ENCODE measurements at regions not wholly inside any gene's neighbourhood (a gene's known extent, or its start where the extent isn't known, plus 50 kb on each side); places are given as distances from the start of the nearest gene placed in this dataset.

DNA sequence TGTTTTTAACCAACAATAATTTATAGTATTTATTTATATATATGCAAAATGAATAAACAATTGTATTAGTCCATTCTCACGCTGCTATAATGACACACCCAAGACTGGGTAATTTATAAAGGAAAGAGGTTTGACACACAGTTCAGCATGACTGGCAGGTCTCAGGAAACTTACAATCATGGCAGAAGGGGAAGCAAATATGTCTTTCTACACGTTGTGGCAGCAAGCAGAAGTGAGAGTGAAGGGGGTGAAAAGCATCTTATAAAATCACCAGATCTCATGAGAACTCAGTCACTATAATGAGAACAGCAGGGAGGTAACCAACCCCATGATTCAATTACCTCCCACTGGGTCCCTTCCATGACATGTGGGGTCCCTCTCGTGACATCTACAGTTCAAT lies 162.8 kb upstream of the SLITRK3 start:
- H3K27me3 ChIP-seq (replicated peaks; ENCODE audit: insufficient read depth, low read length) = no peaks in the 10 kb centered on the region
- no peak for TF ChIP-seq EZH2phosphoT487 (IDR thresholded peaks at IDR 0.05; ENCODE audit: low read length)
- TF ChIP-seq, protein P1, sequence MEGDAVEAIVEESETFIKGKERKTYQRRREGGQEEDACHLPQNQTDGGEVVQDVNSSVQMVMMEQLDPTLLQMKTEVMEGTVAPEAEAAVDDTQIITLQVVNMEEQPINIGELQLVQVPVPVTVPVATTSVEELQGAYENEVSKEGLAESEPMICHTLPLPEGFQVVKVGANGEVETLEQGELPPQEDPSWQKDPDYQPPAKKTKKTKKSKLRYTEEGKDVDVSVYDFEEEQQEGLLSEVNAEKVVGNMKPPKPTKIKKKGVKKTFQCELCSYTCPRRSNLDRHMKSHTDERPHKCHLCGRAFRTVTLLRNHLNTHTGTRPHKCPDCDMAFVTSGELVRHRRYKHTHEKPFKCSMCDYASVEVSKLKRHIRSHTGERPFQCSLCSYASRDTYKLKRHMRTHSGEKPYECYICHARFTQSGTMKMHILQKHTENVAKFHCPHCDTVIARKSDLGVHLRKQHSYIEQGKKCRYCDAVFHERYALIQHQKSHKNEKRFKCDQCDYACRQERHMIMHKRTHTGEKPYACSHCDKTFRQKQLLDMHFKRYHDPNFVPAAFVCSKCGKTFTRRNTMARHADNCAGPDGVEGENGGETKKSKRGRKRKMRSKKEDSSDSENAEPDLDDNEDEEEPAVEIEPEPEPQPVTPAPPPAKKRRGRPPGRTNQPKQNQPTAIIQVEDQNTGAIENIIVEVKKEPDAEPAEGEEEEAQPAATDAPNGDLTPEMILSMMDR (IDR thresholded peaks at IDR 0.05; ENCODE audit: low read length) = no peak
- no peak for TF ChIP-seq EZH2 (optimal IDR thresholded peaks at IDR 0.05; ENCODE audit: low read depth, low read length)
- no peaks in the 10 kb centered on the region for H3K79me2 ChIP-seq (ENCODE audit: low read length)
- no peaks in the 10 kb centered on the region for H3K4me1 ChIP-seq (ENCODE audit: low read length)
- no peak overlapping the region for H3K27ac ChIP-seq (ENCODE audit: low read length)
- no peak overlapping the region for H2AFZ ChIP-seq (ENCODE audit: low read length)
- no peaks in the 10 kb centered on the region; the same call in 1 of the 2 replicates for H3K9me3 ChIP-seq (replicated peaks; ENCODE audit: insufficient read depth, low read length)
- H3K4me2 ChIP-seq (ENCODE audit: low read depth, low read length) = no peak overlapping the region
- H3K9ac ChIP-seq (ENCODE audit: low read length) = no peak overlapping the region
- H3F3A ChIP-seq (ENCODE audit: insufficient read depth, low read length) = no peaks in the 10 kb centered on the region
- no peaks in the 10 kb centered on the region for H4K20me1 ChIP-seq (ENCODE audit: insufficient read depth, low read length)
- no peak for DNase-seq
- no peak overlapping the region for H3K4me3 ChIP-seq (ENCODE audit: low read length)
- no peaks in the 10 kb centered on the region for H3K9me2 ChIP-seq (replicated peaks; ENCODE audit: insufficient read depth, low read length)
- no peaks in the 10 kb centered on the region for H3K36me3 ChIP-seq (replicated peaks; ENCODE audit: insufficient read depth, low read length)

DNA sequence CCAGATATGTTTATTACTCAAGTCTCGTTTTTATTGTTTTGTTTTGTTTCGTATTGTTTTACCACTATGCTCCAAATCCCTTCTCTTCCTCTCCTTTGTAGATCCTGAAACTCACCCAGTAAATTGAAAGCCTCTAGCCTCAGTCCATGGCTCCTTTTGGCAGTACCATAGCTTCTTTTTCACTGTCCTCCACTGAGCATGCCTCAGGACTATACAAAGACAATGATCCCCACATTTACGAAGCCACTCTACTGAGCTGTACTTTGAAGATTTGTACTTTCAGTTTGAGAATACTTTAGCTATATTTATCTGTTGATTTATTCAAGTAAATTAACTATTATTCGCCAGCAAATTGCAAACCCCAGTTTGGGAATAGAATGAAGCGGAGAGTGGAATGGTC lies 159.1 kb upstream of the SLITRK3 start:
- no peak for DNase-seq
- no peaks in the 10 kb centered on the region for H3K79me2 ChIP-seq (ENCODE audit: low read length)
- no peak overlapping the region for H3K4me3 ChIP-seq (ENCODE audit: low read length)
- no peak for TF ChIP-seq EZH2 (optimal IDR thresholded peaks at IDR 0.05; ENCODE audit: low read depth, low read length)
- TF ChIP-seq, protein P1 (IDR thresholded peaks at IDR 0.05; ENCODE audit: low read length) = no peak
- TF ChIP-seq EZH2phosphoT487 (IDR thresholded peaks at IDR 0.05; ENCODE audit: low read length) = no peak
- no peaks in the 10 kb centered on the region; the same call in 1 of the 2 replicates for H3K9me3 ChIP-seq (replicated peaks; ENCODE audit: insufficient read depth, low read length)
- H3K27me3 ChIP-seq (replicated peaks; ENCODE audit: insufficient read depth, low read length) = no peaks in the 10 kb centered on the region
- H2AFZ ChIP-seq (ENCODE audit: low read length) = no peak overlapping the region
- no peaks in the 10 kb centered on the region for H3K4me1 ChIP-seq (ENCODE audit: low read length)
- no peaks in the 10 kb centered on the region for H3K36me3 ChIP-seq (replicated peaks; ENCODE audit: insufficient read depth, low read length)
- no peaks in the 10 kb centered on the region for H3K9me2 ChIP-seq (replicated peaks; ENCODE audit: insufficient read depth, low read length)
- H3F3A ChIP-seq (ENCODE audit: insufficient read depth, low read length) = no peaks in the 10 kb centered on the region
- no peak overlapping the region for H3K27ac ChIP-seq (ENCODE audit: low read length)
- no peak overlapping the region for H3K4me2 ChIP-seq (ENCODE audit: low read depth, low read length)
- no peaks in the 10 kb centered on the region for H4K20me1 ChIP-seq (ENCODE audit: insufficient read depth, low read length)
- H3K9ac ChIP-seq (ENCODE audit: low read length) = no peak overlapping the region

DNA sequence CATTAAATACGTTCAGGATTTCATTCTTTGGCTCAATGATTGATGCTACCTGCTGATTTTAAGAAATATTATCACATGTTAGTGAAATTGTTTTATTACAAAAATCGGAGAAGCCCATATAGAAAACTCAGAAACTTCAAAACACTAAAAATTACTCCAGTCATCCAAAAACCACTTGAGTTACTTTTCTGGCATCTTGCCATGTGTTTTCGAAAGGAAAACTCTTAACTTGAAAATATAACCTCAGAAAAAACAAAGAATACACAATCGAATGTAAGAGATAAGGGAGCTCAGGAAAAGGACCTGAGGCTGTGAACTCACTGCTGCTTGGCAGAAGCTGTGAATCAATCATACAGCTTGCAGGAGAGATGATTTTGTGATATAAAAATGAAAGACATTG lies 151.3 kb upstream of the SLITRK3 start:
- H3K36me3 ChIP-seq (replicated peaks; ENCODE audit: insufficient read depth, low read length) = no peaks in the 10 kb centered on the region
- no peaks in the 10 kb centered on the region for H3K27me3 ChIP-seq (replicated peaks; ENCODE audit: insufficient read depth, low read length)
- no peak overlapping the region for H3K4me3 ChIP-seq (ENCODE audit: low read length)
- no peaks in the 10 kb centered on the region for H3K9me2 ChIP-seq (replicated peaks; ENCODE audit: insufficient read depth, low read length)
- TF ChIP-seq EZH2phosphoT487 (IDR thresholded peaks at IDR 0.05; ENCODE audit: low read length) (no peak), EZH2 (optimal IDR thresholded peaks at IDR 0.05; ENCODE audit: low read depth, low read length) (no peak)
- TF ChIP-seq, protein P1 (IDR thresholded peaks at IDR 0.05; ENCODE audit: low read length) = no peak
- H2AFZ ChIP-seq (ENCODE audit: low read length) = no peak overlapping the region
- no peak overlapping the region for H3K4me2 ChIP-seq (ENCODE audit: low read depth, low read length)
- no peak for DNase-seq
- H3K4me1 ChIP-seq (ENCODE audit: low read length) = no peaks in the 10 kb centered on the region
- H4K20me1 ChIP-seq (ENCODE audit: insufficient read depth, low read length) = no peaks in the 10 kb centered on the region
- no peak overlapping the region for H3K9ac ChIP-seq (ENCODE audit: low read length)
- H3K27ac ChIP-seq (ENCODE audit: low read length) = no peak overlapping the region
- H3F3A ChIP-seq (ENCODE audit: insufficient read depth, low read length) = no peaks in the 10 kb centered on the region
- H3K9me3 ChIP-seq (replicated peaks; ENCODE audit: insufficient read depth, low read length) = no peaks in the 10 kb centered on the region
- no peaks in the 10 kb centered on the region for H3K79me2 ChIP-seq (ENCODE audit: low read length)

Data from MM.1S (cell line).